ENCODE measurements at regions not wholly inside any gene's neighbourhood (a gene's known extent, or its start where the extent isn't known, plus 50 kb on each side); places are given as distances from the start of the nearest gene placed in this dataset.

GRCh38 chr1:168933141-168933805 is 173.2 kb upstream of the ATP1B1 start:
- Histone ChIP-seq H3K9me3 (ENCODE audit: insufficient read depth, low read depth, low read length) (no peaks in the 10 kb centered on the region), H2AK5ac (ENCODE audit: low read length) (no peak overlapping the region), H3K27ac (ENCODE audit: low read depth, low read length) (no peak overlapping the region), H4K12ac (ENCODE audit: low read depth, low read length) (no peak overlapping the region), H4K91ac (ENCODE audit: low read depth, low read length) (no peak overlapping the region), H3K23ac (ENCODE audit: low read length) (no peak overlapping the region), H2BK12ac (ENCODE audit: low read length) (no peak overlapping the region), H2BK5ac (ENCODE audit: low read depth, low read length, poor library complexity) (no peak overlapping the region), H3K27me3 (ENCODE audit: insufficient read depth, low read length) (no peaks in the 10 kb centered on the region), H3K14ac (ENCODE audit: low read length) (no peak overlapping the region), H3K4me2 (ENCODE audit: low read length) (no peak overlapping the region), H3K36me3 (ENCODE audit: control insufficient read depth in 1 of 2, insufficient read depth in 2 of 2, low read length in 2 of 2) (no peaks in the 10 kb centered on the region), H3K79me1 (ENCODE audit: low read length) (no peaks in the 10 kb centered on the region), H2AFZ (ENCODE audit: insufficient read depth, low read length, poor library complexity) (no peak overlapping the region), H2BK120ac (ENCODE audit: insufficient read depth, low read length, poor library complexity) (no peak overlapping the region), H3K79me2 (ENCODE audit: control insufficient read depth, insufficient read depth, low read length, poor library complexity) (no peaks in the 10 kb centered on the region), H3K9ac (ENCODE audit: low read length) (no peak overlapping the region), H3K4ac (ENCODE audit: low read depth, low read length) (no peak overlapping the region), H4K8ac (ENCODE audit: low read depth, low read length) (no peak overlapping the region), H3K4me3 (ENCODE audit: low read depth, low read length) (no peak overlapping the region), H3K18ac (ENCODE audit: low read length) (no peak overlapping the region), H3K4me1 (ENCODE audit: control insufficient read depth in 1 of 2, insufficient read depth in 2 of 2, low read length in 2 of 2) (no peaks in the 10 kb centered on the region)
- no CpG with 5 or more reads among the region's 4 CpGs for WGBS (ENCODE audit: extremely low coverage, insufficient coverage, insufficient read length)
- no peak for DNase-seq

- WGBS (ENCODE audit: extremely low coverage, insufficient coverage, insufficient read length): no CpG with 5 or more reads among the region's 3 CpGs
Measured at GRCh38 chr1:168939110-168939946, 167.2 kb upstream of the ATP1B1 start.

GRCh38 chr1:168939947-168940223 is 166.6 kb upstream of the ATP1B1 start:
- Histone ChIP-seq H3K27ac (ENCODE audit: low read depth, low read length) (no peak overlapping the region), H3K9me3 (ENCODE audit: insufficient read depth, low read depth, low read length) (no peaks in the 10 kb centered on the region), H4K12ac (ENCODE audit: low read depth, low read length) (no peak overlapping the region), H3K79me2 (ENCODE audit: control insufficient read depth, insufficient read depth, low read length, poor library complexity) (no peaks in the 10 kb centered on the region), H4K91ac (ENCODE audit: low read depth, low read length) (no peak overlapping the region), H2BK120ac (ENCODE audit: insufficient read depth, low read length, poor library complexity) (no peak overlapping the region), H3K9ac (ENCODE audit: low read length) (no peak overlapping the region), H2AK5ac (ENCODE audit: low read length) (no peak overlapping the region), H3K14ac (ENCODE audit: low read length) (no peak overlapping the region), H3K18ac (ENCODE audit: low read length) (no peak overlapping the region), H3K4me1 (ENCODE audit: control insufficient read depth in 1 of 2, insufficient read depth in 2 of 2, low read length in 2 of 2) (no peaks in the 10 kb centered on the region), H2AFZ (ENCODE audit: insufficient read depth, low read length, poor library complexity) (no peak overlapping the region), H3K4me2 (ENCODE audit: low read length) (no peak overlapping the region), H3K27me3 (ENCODE audit: insufficient read depth, low read length) (no peaks in the 10 kb centered on the region), H3K23ac (ENCODE audit: low read length) (no peak overlapping the region), H2BK5ac (ENCODE audit: low read depth, low read length, poor library complexity) (no peak overlapping the region), H3K79me1 (ENCODE audit: low read length) (no peaks in the 10 kb centered on the region), H4K8ac (ENCODE audit: low read depth, low read length) (no peak overlapping the region), H2BK12ac (ENCODE audit: low read length) (no peak overlapping the region), H3K4me3 (ENCODE audit: low read depth, low read length) (no peak overlapping the region), H3K4ac (ENCODE audit: low read depth, low read length) (no peak overlapping the region), H3K36me3 (ENCODE audit: control insufficient read depth in 1 of 2, insufficient read depth in 2 of 2, low read length in 2 of 2) (no peaks in the 10 kb centered on the region)
- DNase-seq: no peak

More at GRCh38 chr1:168939110-168939946, 167.2 kb upstream of the ATP1B1 start:
- H3K18ac ChIP-seq (ENCODE audit: low read length): no peak overlapping the region
- H3K79me1 ChIP-seq (ENCODE audit: low read length): no peaks in the 10 kb centered on the region
- H3K23ac ChIP-seq (ENCODE audit: low read length): no peak overlapping the region
- no peaks in the 10 kb centered on the region for H3K36me3 ChIP-seq (ENCODE audit: control insufficient read depth in 1 of 2, insufficient read depth in 2 of 2, low read length in 2 of 2)
- H3K27ac ChIP-seq (ENCODE audit: low read depth, low read length): no peak overlapping the region
- H2AK5ac ChIP-seq (ENCODE audit: low read length): no peak overlapping the region
- H3K4me2 ChIP-seq (ENCODE audit: low read length): no peak overlapping the region
- H3K79me2 ChIP-seq (ENCODE audit: control insufficient read depth, insufficient read depth, low read length, poor library complexity): no peaks in the 10 kb centered on the region
- H4K12ac ChIP-seq (ENCODE audit: low read depth, low read length): no peak overlapping the region
- no peak overlapping the region for H2BK12ac ChIP-seq (ENCODE audit: low read length)
- H2BK5ac ChIP-seq (ENCODE audit: low read depth, low read length, poor library complexity): no peak overlapping the region
- no peak overlapping the region for H2BK120ac ChIP-seq (ENCODE audit: insufficient read depth, low read length, poor library complexity)
- H3K4me1 ChIP-seq (ENCODE audit: control insufficient read depth in 1 of 2, insufficient read depth in 2 of 2, low read length in 2 of 2): no peaks in the 10 kb centered on the region
- no peak for DNase-seq
- H4K91ac ChIP-seq (ENCODE audit: low read depth, low read length): no peak overlapping the region
- no peak overlapping the region for H3K9ac ChIP-seq (ENCODE audit: low read length)
- H3K4me3 ChIP-seq (ENCODE audit: low read depth, low read length): no peak overlapping the region
- H2AFZ ChIP-seq (ENCODE audit: insufficient read depth, low read length, poor library complexity): no peak overlapping the region
- H4K8ac ChIP-seq (ENCODE audit: low read depth, low read length): no peak overlapping the region
- no peak overlapping the region for H3K4ac ChIP-seq (ENCODE audit: low read depth, low read length)
- H3K14ac ChIP-seq (ENCODE audit: low read length): no peak overlapping the region
- no peaks in the 10 kb centered on the region for H3K9me3 ChIP-seq (ENCODE audit: insufficient read depth, low read depth, low read length)
- no peaks in the 10 kb centered on the region for H3K27me3 ChIP-seq (ENCODE audit: insufficient read depth, low read length)

GRCh38 chr1:168941640-168942039 is 164.8 kb upstream of the ATP1B1 start:
- no peaks in the 10 kb centered on the region for H3K79me2 ChIP-seq (ENCODE audit: control insufficient read depth, insufficient read depth, low read length, poor library complexity)
- no peak overlapping the region for H3K9ac ChIP-seq (ENCODE audit: low read length)
- H2BK5ac ChIP-seq (ENCODE audit: low read depth, low read length, poor library complexity): no peak overlapping the region
- no peaks in the 10 kb centered on the region for H3K79me1 ChIP-seq (ENCODE audit: low read length)
- H3K23ac ChIP-seq (ENCODE audit: low read length): no peak overlapping the region
- H3K36me3 ChIP-seq (ENCODE audit: control insufficient read depth in 1 of 2, insufficient read depth in 2 of 2, low read length in 2 of 2): no peaks in the 10 kb centered on the region
- DNase-seq: no peak
- H3K14ac ChIP-seq (ENCODE audit: low read length): no peak overlapping the region
- no peak overlapping the region for H2BK12ac ChIP-seq (ENCODE audit: low read length)
- H3K27ac ChIP-seq (ENCODE audit: low read depth, low read length): no peak overlapping the region
- H3K4me2 ChIP-seq (ENCODE audit: low read length): no peak overlapping the region
- H3K4me1 ChIP-seq (ENCODE audit: control insufficient read depth in 1 of 2, insufficient read depth in 2 of 2, low read length in 2 of 2): no peaks in the 10 kb centered on the region
- H4K12ac ChIP-seq (ENCODE audit: low read depth, low read length): no peak overlapping the region
- H2BK120ac ChIP-seq (ENCODE audit: insufficient read depth, low read length, poor library complexity): no peak overlapping the region
- no peak overlapping the region for H3K4ac ChIP-seq (ENCODE audit: low read depth, low read length)
- no peak overlapping the region for H3K4me3 ChIP-seq (ENCODE audit: low read depth, low read length)
- no peak overlapping the region for H2AFZ ChIP-seq (ENCODE audit: insufficient read depth, low read length, poor library complexity)
- H3K18ac ChIP-seq (ENCODE audit: low read length): no peak overlapping the region
- no peak overlapping the region for H4K8ac ChIP-seq (ENCODE audit: low read depth, low read length)
- H4K91ac ChIP-seq (ENCODE audit: low read depth, low read length): no peak overlapping the region
- no peak overlapping the region for H2AK5ac ChIP-seq (ENCODE audit: low read length)
- no peaks in the 10 kb centered on the region for H3K9me3 ChIP-seq (ENCODE audit: insufficient read depth, low read depth, low read length)
- H3K27me3 ChIP-seq (ENCODE audit: insufficient read depth, low read length): no peaks in the 10 kb centered on the region
